NCI-H2227 (cell line): ENCODE measurements at regions not wholly inside any gene's neighbourhood (a gene's known extent, or its start where the extent isn't known, plus 50 kb on each side); places are given as distances from the start of the nearest gene placed in this dataset.
"Not testable (repeated sequence)": the region's sequence is repeated elsewhere in the genome, so short reads cannot be mapped to it uniquely, and the experiment has no call there.

Experiments used
- DNase-seq: peaks from one replicate; lab custom pipeline; 2025; ENCODE audit not compliant: unreplicated experiment; lab: John Stamatoyannopoulos, UW

- no peak for DNase-seq
Measured at GRCh38 chr15:69552057-69552815, 99.6 kb downstream of the RPLP1 start.

- no peak for DNase-seq
Measured at GRCh38 chr15:69553686-69554085, 101.1 kb downstream of the RPLP1 start.

- no peak for DNase-seq
Measured at GRCh38 chr15:69554279-69554961, 101.8 kb downstream of the RPLP1 start.

GRCh38 chr15:69555080-69555479 is 102.5 kb downstream of the RPLP1 start:
- DNase-seq: no peak

- DNase-seq: no peak
Measured at GRCh38 chr15:69556344-69556743, 103.7 kb downstream of the RPLP1 start.

- DNase-seq: no peak
Measured at GRCh38 chr15:69557020-69557706, 104.5 kb downstream of the RPLP1 start.

GRCh38 chr15:69557707-69558409 is 105.2 kb downstream of the RPLP1 start:
- no peak for DNase-seq

- no peak for DNase-seq
Measured at GRCh38 chr15:69559440-69560190, 107.0 kb downstream of the RPLP1 start.

GRCh38 chr15:69561071-69561784 is 108.6 kb downstream of the RPLP1 start:
- DNase-seq: no peak

- no peak for DNase-seq
Measured at GRCh38 chr15:69562116-69562515, 109.5 kb downstream of the RPLP1 start.

GRCh38 chr15:69562564-69562963 is 109.9 kb downstream of the RPLP1 start:
- no peak for DNase-seq

- no peak for DNase-seq
Measured at GRCh38 chr15:69565066-69565655, 112.5 kb downstream of the RPLP1 start.

- not testable (repeated sequence) for DNase-seq
Measured at GRCh38 chr15:69567238-69567760, 114.7 kb downstream of the RPLP1 start.

GRCh38 chr15:69568173-69569009 is 115.8 kb downstream of the RPLP1 start:
- DNase-seq: peak; percentile 9

- no peak for DNase-seq
Measured at GRCh38 chr15:69570454-69570853, 117.8 kb downstream of the RPLP1 start.

GRCh38 chr15:69570997-69571396 is 118.4 kb downstream of the RPLP1 start:
- DNase-seq: no peak

- not testable (repeated sequence) for DNase-seq
Measured at GRCh38 chr15:69573278-69573677, 120.7 kb downstream of the RPLP1 start.

- DNase-seq: no peak
Measured at GRCh38 chr15:69573815-69574475, 121.3 kb downstream of the RPLP1 start.
